Large intestine (tissue), 3 donors: ENCODE measurements at regions not wholly inside any gene's neighbourhood (a gene's known extent, or its start where the extent isn't known, plus 50 kb on each side); places are given as distances from the start of the nearest gene placed in this dataset.

Experiments used
- DNase-seq, 2 donors: peaks; one replicate each; pipeline versions ENCODE4 v3.0.0 to v3.0.0-alpha.2; 2013
- H3K27ac ChIP-seq: one replicate; pipeline ENCODE4 v1.5.1; 2013; ENCODE audit warnings: low read length
- H3K27me3 ChIP-seq: 2 replicates; pipeline ENCODE4 v1.6.1; 2013; ENCODE audit warnings: low read length; ENCODE audit not compliant: control insufficient read depth, insufficient read depth
- H3K36me3 ChIP-seq: 2 replicates; pipeline ENCODE4 v1.6.1; 2013; ENCODE audit warnings: low read length; ENCODE audit not compliant: control insufficient read depth, insufficient read depth
- H3K4me1 ChIP-seq: one replicate; pipeline ENCODE4 v1.6.1; 2013; ENCODE audit warnings: low read length; ENCODE audit not compliant: control insufficient read depth, insufficient read depth
- H3K4me3 ChIP-seq: one replicate; pipeline ENCODE4 v1.5.1; 2013; ENCODE audit warnings: low read length
- H3K9me3 ChIP-seq: one replicate; pipeline ENCODE4 v1.6.1; 2013; ENCODE audit warnings: mild to moderate bottlenecking, low read depth, low read length, moderate library complexity; ENCODE audit not compliant: control insufficient read depth
- WGBS: methylation state at CpG from one replicate; pipeline ENCODE4 v1.1.5; 2013; ENCODE audit warnings: low lambda C conversion rate; ENCODE audit not compliant: insufficient coverage; 5-methylcytosine and 5-hydroxymethylcytosine counted together

DNA sequence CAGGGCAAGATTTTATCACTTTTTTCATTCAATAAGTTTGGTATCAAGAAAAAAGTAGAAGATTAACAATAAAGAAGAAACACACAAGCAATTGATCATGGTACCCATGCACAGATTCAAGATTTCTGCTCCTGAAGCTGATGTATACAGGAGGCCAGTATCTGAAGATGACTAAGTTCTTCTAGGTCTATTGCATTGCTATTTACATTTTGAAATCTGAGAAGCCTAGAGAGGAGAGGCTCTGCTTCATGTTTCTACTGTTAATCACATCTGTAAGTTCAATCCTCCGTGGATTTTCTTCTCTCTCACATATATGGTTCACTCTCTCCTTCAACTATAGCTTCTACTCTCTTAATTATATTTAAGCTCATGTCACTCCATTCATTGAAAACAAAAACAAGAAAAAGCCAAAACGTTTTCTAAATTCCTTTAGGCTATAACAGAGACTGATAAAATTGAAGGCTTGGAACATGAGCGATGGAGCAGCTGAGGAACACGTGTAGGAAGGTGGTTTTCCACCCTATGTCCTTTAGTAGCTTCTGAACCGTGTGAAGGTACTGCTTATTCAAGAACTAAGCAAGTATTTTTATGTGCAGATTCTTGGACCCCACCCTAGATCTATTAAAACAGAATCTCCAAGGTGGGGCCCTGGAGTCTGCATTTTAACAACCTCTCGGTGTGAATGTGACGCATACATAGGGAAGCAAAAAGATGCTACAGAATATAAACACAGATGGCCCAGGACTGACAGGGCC, 198.2 kb downstream of the EFNB2 start:
- no peaks in the 10 kb centered on the region for H3K4me1 ChIP-seq
- H3K36me3 ChIP-seq = no peaks in the 10 kb centered on the region
- WGBS = 79% methylated on average over 3 of the region's 7 CpGs
- no peak for DNase-seq
- H3K9me3 ChIP-seq = peaks cover 6% of the 10 kb centered on the region
- no peaks in the 10 kb centered on the region for H3K27me3 ChIP-seq
- no peak overlapping the region for H3K27ac ChIP-seq
- H3K4me3 ChIP-seq = no peak overlapping the region

DNA sequence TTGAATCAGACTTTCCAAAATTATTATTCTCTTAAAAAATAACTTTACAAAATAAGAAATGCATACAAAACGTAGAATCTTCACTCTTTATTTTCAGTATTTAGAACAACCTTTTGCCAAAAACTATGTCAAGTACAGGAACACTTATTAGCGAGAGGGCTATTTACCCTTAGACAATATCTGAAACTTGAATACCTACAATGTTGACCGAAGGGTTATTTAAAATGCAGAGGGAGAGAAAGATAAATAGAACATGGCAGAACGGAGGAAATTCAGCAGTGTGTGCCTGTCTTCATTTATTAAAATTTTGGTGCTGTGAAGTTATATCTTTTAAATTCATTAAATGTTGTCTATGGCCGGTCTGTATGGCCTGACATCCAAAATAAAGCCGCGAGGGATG, 198.8 kb downstream of the EFNB2 start:
- Histone ChIP-seq H3K36me3 (no peaks in the 10 kb centered on the region), H3K27me3 (no peaks in the 10 kb centered on the region), H3K4me1 (no peaks in the 10 kb centered on the region), H3K9me3 (peaks cover 6% of the 10 kb centered on the region), H3K27ac (no peak overlapping the region), H3K4me3 (no peak overlapping the region)
- 93% methylated on average over 5 of the region's 7 CpGs for WGBS
- no peak for DNase-seq

DNA sequence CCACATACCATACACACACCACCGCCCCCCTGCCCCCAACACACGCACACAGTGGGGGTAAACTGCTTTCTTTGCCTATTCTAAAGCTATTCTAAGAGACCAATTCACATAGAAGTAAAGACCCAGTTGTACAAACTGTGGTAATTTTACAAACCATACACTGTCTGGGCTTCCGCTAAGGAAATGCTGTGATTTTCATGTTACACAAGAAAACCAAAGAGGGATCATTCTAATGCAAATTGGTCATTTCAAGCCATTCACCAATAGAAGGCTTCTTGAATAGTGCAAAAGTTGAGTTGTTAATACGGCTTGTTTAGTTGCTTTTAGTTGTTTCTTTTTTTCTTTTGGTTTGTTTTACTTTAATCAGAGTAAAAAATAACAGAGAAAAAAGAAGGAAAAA, 202.8 kb downstream of the EFNB2 start:
- H3K4me1 ChIP-seq = no peaks in the 10 kb centered on the region
- DNase-seq = no peak
- H3K27me3 ChIP-seq = no peaks in the 10 kb centered on the region
- no peaks in the 10 kb centered on the region for H3K36me3 ChIP-seq
- no peaks in the 10 kb centered on the region for H3K9me3 ChIP-seq
- H3K4me3 ChIP-seq = no peak overlapping the region
- 88% methylated on average over 2 of the region's 4 CpGs for WGBS
- H3K27ac ChIP-seq = no peak overlapping the region

DNA sequence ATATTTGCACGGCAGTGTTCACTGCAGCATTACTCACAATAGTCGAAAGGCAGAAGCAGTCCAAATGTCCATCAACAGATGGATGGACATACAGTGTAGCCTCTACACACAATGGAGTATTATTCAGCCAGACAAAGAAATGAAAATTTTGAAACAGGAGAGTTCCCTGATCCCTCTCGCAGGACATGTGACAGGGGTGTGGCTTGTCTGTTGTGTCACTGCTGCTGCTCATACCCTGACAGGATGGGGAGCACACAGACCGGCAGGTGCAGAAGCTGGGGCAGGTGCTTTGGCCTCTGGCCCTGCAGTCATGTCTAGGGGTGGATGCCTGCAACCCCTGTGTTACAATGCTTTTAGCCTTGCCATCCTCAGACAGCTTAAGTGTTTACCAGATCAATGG, 204.3 kb downstream of the EFNB2 start:
- no peaks in the 10 kb centered on the region for H3K4me1 ChIP-seq
- no peak overlapping the region for H3K27ac ChIP-seq
- WGBS = no CpG with 5 or more reads among the region's 4 CpGs
- no peak overlapping the region for H3K4me3 ChIP-seq
- no peak for DNase-seq
- no peaks in the 10 kb centered on the region for H3K27me3 ChIP-seq
- no peaks in the 10 kb centered on the region for H3K9me3 ChIP-seq
- H3K36me3 ChIP-seq = no peaks in the 10 kb centered on the region

DNA sequence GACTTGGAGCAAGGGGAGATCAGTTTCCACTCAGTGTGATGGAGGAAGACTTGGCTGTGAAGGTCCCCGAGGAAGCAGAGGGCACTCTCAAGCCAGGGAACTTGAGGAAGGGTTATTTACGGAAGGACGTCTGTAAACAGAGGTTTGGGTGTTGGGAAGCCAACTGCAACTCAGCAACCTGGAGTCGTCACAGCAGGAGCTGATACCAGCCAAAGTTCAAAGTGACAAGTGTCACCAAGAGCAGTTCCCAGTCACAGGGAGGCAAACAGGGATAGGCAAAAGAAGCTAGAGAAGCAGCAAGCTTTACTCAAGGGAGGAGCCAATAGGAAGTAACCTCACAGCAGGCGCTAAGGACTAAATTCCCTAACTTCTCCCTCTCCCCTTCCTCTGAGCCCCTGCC, 205.5 kb downstream of the EFNB2 start:
- 25% methylated on average over 4 of the region's 5 CpGs for WGBS
- no peak overlapping the region for H3K4me3 ChIP-seq
- no peaks in the 10 kb centered on the region for H3K4me1 ChIP-seq
- DNase-seq = peak in 1 of 2 donors; percentile 76
- no peaks in the 10 kb centered on the region for H3K36me3 ChIP-seq
- H3K27me3 ChIP-seq = no peaks in the 10 kb centered on the region
- no peak overlapping the region for H3K27ac ChIP-seq
- H3K9me3 ChIP-seq = no peaks in the 10 kb centered on the region

DNA sequence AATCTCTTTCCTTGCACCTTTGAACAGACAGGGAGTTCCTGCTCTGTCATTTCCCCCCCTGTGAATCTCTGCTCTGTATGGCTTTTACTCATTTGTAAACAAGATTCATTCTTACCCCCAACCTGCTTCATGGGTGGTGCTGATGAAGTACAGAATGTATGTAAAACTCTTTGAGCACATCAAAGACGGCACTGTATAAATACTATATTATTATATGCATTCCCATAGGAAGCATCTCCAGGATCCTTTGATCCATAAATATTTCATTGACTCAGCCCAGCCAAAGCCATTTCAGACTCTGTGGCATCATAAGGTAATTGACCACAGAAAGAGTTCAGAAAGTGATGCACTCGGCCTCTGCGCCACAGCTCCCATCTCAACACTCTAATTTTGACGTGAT, 208.7 kb downstream of the EFNB2 start:
- H3K4me1 ChIP-seq = no peaks in the 10 kb centered on the region
- H3K36me3 ChIP-seq = no peaks in the 10 kb centered on the region
- no peaks in the 10 kb centered on the region for H3K27me3 ChIP-seq
- no peak for DNase-seq
- WGBS = 100% methylated on average over 1 of the region's 4 CpGs
- no peak overlapping the region for H3K4me3 ChIP-seq
- peaks cover 12% of the 10 kb centered on the region for H3K9me3 ChIP-seq
- no peak overlapping the region for H3K27ac ChIP-seq

DNA sequence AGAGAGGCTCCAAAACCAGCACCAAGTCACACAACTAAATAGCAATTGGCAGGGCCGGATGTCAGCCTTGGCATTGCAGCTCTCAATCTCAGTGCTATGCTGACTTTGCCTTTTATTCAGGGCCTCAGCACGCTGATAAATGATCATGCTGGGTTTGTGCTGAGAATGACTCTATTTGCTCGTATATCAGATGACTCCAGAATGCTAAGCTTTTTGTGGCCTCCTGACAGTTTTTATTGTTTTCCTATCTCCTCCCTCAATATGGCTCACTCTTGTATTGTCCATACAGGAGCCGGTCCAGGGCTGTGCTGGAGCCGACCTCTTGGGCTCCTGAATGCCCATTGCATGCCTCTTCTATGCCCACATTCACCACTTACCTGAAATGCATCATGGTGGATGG, 211.0 kb downstream of the EFNB2 start:
- no peak for DNase-seq
- no peaks in the 10 kb centered on the region for H3K27me3 ChIP-seq
- WGBS = no CpG with 5 or more reads among the region's 5 CpGs
- no peak overlapping the region for H3K4me3 ChIP-seq
- H3K27ac ChIP-seq = no peak overlapping the region
- no peaks in the 10 kb centered on the region for H3K36me3 ChIP-seq
- no peaks in the 10 kb centered on the region for H3K4me1 ChIP-seq
- H3K9me3 ChIP-seq = peaks cover 12% of the 10 kb centered on the region

DNA sequence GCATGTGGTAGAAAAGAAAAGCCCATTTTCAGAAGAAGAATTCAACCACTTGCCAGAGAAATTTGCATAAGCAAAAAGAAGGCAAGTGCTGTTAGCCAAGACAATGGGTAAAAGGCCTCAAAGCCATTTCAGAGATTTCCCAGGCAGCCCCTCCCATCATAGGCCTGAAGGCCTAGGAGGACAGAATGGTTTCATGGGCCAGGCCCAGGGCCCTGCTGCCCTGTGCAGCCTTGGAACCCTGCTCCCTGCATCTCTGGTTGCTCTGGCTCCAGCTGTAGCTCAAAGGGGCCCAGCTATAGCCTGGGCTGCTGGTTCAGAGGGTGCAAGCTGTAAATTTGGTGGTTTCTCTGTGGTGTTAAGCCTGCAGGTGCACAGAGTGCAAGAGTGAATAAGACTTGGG, 212.8 kb downstream of the EFNB2 start:
- peaks cover 12% of the 10 kb centered on the region for H3K9me3 ChIP-seq
- H3K27ac ChIP-seq = no peak overlapping the region
- H3K4me3 ChIP-seq = no peak overlapping the region
- no peaks in the 10 kb centered on the region for H3K36me3 ChIP-seq
- DNase-seq = no peak
- no peaks in the 10 kb centered on the region for H3K27me3 ChIP-seq
- no peaks in the 10 kb centered on the region for H3K4me1 ChIP-seq

DNA sequence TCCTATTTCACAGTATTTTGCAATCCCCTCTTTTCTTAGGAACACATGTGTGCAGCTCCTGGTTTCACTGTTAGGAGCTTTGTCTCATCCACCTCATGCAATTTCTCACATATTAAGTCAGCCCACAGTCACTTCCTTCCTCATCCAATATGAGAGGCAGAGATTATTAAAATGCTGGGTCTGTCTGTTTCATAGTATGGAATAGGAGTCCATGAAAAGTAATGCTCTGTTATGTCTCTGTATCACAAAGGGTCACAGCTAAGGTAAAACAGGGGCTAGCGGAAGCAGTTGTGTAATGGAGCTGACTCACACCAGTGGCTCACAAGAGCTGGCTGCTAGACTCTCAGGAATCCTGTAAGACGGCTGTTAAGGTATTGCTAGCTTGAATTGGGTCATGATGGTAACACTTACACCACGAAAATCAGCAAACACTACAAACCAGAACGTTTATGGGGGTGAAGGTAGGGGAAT, 216.5 kb downstream of the EFNB2 start:
- Histone ChIP-seq H3K4me1 (no peaks in the 10 kb centered on the region), H3K9me3 (peaks cover 12% of the 10 kb centered on the region), H3K27ac (no peak overlapping the region), H3K36me3 (no peaks in the 10 kb centered on the region), H3K27me3 (no peaks in the 10 kb centered on the region), H3K4me3 (no peak overlapping the region)
- WGBS = no CpG with 5 or more reads among the region's 4 CpGs
- no peak for DNase-seq

DNA sequence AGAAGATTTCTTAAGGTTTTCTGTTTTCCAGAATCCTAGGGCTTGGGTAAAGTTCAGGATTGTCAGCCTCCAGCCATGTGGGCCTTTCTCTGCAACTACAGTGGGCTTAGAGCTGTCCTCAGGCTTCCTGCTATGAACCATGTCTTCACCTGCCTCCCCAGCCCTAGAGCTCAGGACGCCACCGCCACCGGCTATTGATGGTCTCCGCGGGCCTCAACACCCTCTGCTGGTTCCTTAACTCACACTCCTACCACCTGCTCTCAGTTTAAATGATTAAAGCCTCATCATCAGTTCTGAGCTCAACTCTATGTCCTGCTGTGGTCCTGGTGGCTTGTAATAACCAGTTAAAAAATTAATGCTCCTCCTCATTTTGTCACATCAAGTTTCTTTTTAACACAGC, 221.0 kb downstream of the EFNB2 start:
- no CpG with 5 or more reads among the region's 5 CpGs for WGBS
- no peaks in the 10 kb centered on the region for H3K27me3 ChIP-seq
- no peak overlapping the region for H3K4me3 ChIP-seq
- no peaks in the 10 kb centered on the region for H3K36me3 ChIP-seq
- H3K27ac ChIP-seq = no peak overlapping the region
- no peaks in the 10 kb centered on the region for H3K9me3 ChIP-seq
- DNase-seq = no peak
- no peaks in the 10 kb centered on the region for H3K4me1 ChIP-seq

DNA sequence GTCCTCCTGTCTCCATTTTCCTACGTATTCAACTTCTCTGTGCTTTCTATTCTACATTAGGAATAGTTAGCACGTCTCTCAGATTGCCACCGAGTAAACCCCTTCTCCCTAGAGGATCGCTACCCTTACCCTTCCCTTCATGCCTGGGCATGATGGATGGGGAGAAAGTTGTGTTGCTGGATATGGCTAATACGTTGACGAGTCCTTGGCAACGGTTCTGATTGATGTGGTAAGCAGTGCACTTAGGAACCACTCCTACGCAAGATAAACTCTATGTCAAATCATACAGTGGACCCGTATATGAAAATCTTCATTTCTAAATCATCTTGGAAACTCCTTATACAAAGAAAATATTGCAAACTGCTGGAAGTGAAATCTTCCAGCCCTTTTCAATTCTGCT, 224.5 kb downstream of the EFNB2 start:
- H3K36me3 ChIP-seq = no peaks in the 10 kb centered on the region
- H3K27ac ChIP-seq = no peak overlapping the region
- DNase-seq = no peak
- H3K4me3 ChIP-seq = no peak overlapping the region
- WGBS = 95% methylated on average over 3 of the region's 9 CpGs
- H3K9me3 ChIP-seq = no peaks in the 10 kb centered on the region
- no peaks in the 10 kb centered on the region for H3K27me3 ChIP-seq
- H3K4me1 ChIP-seq = no peaks in the 10 kb centered on the region
